DOHH2 (cell line): ENCODE measurements at regions not wholly inside any gene's neighbourhood (a gene's known extent, or its start where the extent isn't known, plus 50 kb on each side); places are given as distances from the start of the nearest gene placed in this dataset.

Experiments used
- CTCF ChIP-seq: fragments of 200-600 bp; sonication (generic); IDR thresholded peaks from one replicate; pipeline ENCODE4 v1.5.1; 2014; ENCODE audit warnings: antibody characterized with exemption, mild to moderate bottlenecking, low read depth, low read length; ENCODE audit not compliant: poor library complexity, severe bottlenecking
- EZH2phosphoT487 ChIP-seq: fragments of 200-600 bp; sonication (generic); IDR thresholded peaks from 2 replicates; pipeline ENCODE4 v1.6.1; 2017; ENCODE audit warnings: borderline replicate concordance, mild to moderate bottlenecking, antibody characterized with exemption, low read length, moderate library complexity, mixed read lengths

- TF ChIP-seq CTCF (no peak), EZH2phosphoT487 (no peak)
Observed at GRCh38 chr18:54433857-54434256, 76.2 kb downstream of the C18orf54 start.
